GM21367 (cell line): ENCODE measurements at regions not wholly inside any gene's neighbourhood (a gene's known extent, or its start where the extent isn't known, plus 50 kb on each side); places are given as distances from the start of the nearest gene placed in this dataset.

Experiments used
- ATAC-seq: cut with Tn5 transposase; IDR thresholded peaks from one replicate; pipeline ENCODE4 v1.9.1; 2021; ENCODE audit not compliant: unreplicated experiment

DNA sequence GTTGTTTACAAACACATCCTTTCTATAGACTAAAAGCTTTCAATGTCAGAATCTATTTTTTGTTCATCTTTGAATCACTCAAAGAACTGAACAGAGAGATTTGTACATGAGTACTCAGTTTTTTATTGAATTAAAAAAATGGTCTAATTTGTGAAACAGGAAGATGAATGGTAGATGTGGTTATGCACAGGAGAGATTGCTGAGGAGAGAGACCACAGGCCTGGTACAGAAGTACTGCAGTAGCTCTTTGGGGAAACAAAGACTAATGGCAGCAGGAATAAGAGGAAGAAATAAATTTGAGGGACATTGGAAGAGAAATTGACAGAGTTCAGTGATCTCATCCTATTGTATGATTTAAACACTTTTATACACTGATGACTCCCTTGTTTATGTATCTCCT is 222.0 kb upstream of the ARGLU1 start:
- ATAC-seq: no peak

DNA sequence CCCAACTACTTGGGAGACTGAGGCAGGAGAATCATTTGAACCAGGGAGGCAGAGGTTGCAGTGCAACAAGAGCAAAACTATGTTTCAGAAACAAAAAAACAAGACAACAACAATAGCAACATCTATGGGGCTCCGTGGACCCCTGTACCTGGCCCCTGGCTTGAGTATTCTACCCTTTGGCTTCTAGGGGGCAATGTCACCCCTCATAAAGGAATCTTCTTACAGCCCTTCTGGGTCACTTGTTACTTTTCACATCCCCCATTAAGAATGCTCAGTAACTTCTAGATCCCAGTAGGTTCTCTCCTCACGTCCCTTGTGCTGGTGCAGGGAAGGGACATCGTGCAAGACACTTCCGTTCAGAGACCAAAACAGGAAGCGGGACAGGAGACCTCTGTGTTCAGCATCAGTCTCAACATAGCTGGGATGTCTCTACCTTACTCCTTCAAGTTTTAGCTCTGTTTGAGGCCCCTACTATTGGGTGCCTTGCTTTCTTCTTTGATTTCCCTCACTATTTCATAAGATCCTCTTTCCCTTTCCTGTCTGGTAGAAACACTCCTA is 218.1 kb upstream of the ARGLU1 start:
- ATAC-seq: no peak

DNA sequence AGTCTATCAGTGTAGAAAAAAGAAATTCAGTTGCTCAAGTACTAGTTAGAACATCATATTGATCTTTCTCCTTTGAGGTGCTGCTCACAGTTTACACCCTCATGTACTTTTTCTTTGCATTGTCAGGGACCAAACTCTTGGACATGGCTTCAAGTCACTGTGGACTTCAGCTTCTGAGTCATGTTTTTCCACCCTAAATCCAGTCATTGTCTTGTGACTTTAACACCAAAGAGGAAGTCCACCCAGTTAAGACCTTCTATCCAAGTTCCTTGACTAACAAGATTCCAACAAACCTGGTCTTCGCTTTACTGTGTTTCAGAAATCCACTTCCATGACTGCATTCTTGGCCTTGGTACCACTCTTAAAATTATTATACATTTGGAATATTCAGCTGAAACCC is 206.7 kb upstream of the ARGLU1 start:
- ATAC-seq: no peak

DNA sequence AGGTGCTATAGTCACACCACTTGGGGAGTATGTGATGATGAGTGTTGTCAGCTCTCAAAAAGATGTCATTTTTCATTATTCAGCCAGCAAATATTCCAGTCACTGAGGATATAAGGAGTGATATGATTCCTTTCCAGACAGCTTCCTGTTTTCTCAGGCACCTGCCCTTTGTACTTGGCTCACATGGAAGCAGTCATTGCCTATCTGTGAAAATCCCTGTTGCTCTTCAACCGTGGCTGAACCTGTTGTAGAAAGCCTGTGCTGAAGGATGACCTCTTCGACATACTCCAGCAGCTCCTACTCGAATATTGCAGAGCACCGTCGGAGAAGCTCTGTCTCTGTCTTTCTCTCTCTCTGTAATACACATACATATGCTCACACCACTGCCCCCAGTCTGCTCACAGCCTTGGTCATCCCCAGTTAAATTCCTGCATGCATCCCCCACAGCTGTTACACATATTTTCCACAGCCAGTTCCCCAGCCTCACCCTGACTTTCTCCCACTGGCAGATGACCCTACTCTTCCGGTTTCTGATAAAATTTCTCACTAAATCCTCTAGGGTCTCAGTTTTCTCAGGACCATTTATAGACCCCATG is 204.2 kb upstream of the ARGLU1 start:
- no peak for ATAC-seq

DNA sequence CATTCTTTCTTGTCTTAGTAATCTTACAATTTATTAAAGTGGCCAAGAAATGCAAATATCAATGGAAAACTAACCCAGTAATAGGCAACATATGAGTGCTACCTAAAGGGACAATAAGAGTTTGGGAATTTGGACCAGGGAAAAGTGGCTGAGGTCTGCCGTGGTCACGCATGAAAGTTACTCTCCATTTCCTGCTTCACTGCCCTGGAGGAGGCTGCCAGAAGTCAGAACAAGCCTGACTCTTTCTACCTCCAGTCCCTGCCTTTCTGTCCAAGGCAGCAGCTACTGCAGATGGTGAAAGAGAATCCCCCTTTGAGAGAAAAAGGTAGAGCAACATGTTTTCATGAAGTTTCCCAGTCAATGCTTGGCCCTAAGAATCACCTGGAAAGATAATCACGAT is 201.1 kb upstream of the ARGLU1 start:
- no peak for ATAC-seq

DNA sequence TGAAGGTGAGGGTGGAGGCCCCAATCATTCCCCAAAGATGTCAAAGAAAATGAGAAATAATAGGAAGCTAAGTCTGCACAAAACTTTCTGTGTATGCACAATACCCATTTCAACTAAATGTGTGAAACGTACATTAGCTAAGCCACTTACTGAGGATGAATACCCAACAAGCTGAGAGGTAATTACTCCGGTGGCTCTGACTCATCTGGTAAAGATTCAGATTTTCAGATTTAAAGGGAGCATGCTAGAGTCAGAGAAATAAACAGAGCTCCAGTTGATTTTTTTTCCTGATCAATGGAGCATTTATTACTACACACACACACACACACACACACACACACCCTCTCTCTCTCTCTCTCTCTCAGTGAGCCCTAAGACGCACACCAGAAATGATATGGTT is 194.8 kb upstream of the ARGLU1 start:
- no peak for ATAC-seq

DNA sequence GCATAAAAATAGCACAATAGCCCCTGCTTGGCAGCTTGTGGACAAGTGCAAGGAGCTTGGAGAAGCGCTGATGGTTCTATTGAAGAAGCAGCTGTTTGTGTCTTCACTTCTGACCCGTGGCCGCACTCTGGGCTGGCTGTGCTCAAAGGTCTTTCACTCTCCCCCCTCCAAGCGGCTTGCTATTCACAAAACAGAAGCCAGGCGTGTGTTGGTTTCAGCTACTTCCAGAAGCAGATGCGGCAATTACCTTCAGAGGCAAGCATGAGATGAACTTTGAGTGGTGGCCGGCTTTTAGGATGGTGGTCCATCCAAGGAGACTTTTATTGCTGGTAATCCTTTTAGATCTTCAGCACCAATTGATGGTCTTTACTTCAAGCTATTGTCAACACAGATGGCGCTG is 188.5 kb upstream of the ARGLU1 start:
- no peak for ATAC-seq

DNA sequence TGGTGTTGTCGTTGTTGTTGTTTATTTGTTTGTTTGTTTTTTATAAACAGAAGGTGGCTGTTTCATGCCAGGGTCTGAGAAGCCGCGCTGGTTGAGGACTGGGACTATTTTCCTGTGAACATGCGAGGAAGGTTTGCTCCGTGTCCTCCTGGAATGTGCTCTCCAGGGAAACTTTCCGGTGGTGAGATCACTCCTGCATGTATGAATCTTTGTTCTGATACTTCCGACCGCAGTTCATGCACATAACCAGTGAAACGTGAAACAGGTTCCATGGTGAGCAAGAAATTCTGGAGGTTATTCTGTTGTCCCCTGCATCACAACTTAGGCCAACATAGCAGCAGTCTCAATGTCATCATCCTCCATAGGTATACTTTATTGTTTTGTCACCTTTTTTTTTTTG is 187.6 kb upstream of the ARGLU1 start:
- no peak for ATAC-seq

DNA sequence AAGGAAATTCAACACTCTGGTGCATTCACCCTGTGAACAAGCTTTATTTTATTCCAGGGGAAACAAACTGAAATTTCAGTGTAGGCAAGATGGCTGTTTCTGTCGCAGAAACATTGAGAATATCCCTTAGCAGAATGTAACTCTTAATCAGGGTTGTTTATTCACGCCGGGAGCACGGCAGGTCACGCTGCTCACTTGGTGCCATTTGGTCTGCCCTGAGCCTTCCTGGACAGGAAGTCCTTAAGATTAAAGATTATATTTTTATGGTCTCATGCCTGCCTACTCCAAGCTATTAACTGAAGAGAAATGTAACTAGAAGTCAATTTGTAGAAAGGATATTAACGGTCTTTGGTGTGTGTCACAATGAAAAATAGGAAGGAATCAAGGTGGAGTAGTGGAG is 185.3 kb upstream of the ARGLU1 start:
- no peak for ATAC-seq

DNA sequence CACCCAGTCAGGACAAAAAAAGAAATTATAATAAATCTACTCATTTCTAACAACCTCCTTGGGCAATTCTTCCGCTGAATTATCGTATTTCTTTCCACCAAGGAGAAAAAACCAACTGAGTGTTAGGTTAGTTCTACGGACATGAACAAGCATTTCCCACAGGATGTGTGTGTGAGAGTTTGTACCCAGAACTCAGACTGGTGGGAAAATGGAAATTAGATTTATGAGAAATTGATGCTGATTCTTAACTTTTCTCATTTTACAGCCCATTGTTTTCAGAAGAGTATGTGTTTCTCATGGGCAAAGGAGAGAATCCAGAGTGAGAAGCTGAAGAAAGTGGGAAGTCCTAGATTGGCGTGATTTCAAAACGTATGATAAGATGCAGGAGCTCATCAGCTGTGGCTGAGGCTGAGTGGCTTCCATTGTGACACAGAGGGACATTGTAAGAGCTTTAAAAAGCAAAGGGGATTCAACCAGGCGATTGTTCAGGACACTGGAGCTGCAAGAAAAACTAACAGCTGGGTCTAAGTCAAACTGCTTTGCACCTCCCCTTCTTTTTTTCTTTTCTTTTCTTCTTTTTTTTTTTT is 184.7 kb upstream of the ARGLU1 start:
- ATAC-seq: no peak

DNA sequence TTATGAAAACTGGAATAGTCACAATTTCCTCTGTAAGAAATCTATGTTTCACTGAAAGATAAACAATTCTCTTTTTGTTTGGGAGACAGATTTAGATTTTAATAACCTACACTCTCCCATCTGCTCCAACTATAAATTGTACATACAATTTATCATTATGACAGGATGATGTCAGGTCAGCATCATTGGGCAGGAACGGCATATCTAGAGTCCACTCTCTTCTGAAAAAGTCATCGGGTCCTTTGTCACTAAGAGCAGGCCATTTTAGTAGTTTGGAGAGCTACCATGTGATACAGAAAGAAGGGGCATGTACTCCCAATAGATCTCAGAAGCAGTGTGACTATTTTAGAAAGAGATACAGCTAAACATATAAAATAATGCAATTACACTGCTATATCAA is 180.8 kb upstream of the ARGLU1 start:
- no peak for ATAC-seq

DNA sequence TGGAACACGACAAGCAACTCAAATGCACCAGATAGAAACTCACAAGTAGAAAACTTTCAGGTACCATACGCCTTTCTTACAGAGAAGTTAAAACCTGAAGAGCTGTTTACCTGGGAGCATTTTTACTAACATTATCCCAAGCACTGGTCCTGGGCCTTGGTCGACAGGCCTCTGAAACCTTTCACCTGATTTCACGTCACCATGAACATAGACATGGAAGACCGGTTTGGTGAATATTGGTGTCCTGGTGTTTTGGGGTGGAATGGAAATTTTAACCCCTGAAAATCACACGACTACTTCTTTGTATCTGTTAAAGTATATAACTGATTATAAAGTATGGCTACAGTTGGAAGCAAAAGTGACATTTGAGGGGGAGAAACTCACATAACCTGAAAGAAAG is 176.6 kb upstream of the ARGLU1 start:
- ATAC-seq: no peak

DNA sequence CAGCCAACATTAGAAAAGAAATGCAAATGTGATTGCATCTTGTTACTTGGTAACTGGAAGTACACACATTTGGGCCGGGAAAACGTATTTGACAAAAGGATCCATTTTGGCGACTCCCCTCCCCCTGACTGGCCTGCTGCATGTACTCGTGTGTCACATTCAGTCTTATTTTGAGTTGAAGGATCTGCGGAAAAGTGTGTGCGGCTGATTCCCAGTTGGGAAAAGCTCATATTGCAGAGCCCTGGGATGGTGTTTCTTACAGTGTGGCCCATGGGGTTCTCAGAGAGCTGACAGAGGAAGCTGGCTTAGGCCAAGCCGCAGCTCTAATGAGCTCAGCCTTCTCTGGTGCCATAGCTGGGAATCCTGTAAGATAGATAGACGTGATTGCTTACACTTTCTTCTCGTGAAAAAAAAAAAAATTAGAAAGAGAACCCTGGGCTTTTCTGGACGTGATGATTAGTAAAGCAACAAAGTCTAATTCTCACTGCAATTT is 170.3 kb upstream of the ARGLU1 start:
- ATAC-seq: no peak

DNA sequence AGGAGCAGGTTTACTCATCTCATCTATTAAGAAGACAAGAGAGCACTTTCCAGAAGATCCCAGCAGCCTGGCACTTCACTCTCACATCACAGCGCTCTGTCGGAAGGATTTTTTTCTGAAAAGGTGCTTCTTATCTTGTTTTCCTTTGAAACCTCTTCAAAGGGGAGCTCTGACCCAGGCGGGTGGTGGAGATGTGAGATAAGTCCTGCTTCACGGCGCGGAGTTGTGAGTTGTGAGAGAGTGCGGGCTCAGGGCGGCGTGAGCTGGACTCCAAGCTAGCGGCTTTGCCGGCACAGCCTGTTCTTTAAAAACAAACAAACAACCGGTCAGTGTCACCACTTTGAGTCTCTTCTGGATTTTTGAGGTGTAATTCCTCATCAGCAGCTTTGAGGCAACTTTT is 169.0 kb upstream of the ARGLU1 start:
- no peak for ATAC-seq

DNA sequence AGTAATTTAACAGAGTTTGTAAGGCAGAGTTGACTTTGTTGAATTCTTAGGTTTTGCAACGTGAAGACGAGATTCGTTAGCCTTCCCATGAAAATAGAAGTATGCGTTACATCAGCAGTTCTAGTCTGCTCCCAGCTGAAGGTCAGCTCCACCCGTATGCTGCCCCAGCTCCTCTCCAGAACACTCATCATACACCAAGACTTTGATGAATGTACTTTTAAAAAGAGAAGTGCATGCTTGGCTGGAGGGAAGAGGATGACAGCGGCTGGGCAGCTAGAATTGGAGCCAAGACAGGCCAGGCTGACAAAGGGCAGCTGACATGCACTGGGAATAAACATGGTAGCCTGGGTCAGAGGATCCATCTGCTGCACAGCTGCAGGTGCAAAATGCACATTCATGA is 166.3 kb upstream of the ARGLU1 start:
- no peak for ATAC-seq

DNA sequence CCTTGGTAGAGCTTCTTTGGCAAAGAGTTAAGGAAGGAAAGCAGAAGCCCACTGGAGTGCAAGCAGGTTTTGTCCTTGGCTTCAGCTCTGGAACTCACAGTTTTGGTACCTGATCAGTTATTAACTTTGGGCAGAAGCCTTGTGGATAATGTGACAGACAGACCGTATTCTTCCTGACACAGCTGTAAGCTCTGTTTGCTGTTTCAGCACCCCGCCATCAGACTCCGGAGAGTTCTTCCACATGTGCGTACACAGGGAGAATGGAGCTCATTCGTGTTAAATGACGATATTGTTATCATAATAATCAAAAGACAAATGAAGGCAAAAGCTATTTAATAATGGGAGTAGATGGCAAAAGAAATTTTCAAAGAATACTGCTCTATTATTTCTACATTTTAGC is 155.1 kb upstream of the ARGLU1 start:
- ATAC-seq: no peak

DNA sequence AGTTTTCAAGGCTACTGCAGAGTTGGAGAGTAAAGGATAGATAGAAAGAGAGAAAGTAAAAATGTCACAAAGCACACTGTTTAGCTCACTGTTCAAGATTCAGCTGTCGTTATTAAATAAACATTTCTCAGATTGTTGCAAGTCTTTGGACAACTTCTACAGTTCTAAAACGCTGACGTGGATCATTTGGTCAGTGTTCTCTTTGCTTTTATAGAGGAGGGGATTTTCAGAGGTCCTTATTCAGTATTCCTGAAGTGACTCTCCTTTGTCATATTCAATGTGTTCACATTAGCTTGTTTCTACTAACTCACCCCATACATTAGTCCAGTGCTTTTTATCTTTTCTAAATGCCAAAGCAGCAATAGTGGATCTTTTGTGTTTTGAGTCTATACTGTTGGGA is 154.7 kb upstream of the ARGLU1 start:
- no peak for ATAC-seq

DNA sequence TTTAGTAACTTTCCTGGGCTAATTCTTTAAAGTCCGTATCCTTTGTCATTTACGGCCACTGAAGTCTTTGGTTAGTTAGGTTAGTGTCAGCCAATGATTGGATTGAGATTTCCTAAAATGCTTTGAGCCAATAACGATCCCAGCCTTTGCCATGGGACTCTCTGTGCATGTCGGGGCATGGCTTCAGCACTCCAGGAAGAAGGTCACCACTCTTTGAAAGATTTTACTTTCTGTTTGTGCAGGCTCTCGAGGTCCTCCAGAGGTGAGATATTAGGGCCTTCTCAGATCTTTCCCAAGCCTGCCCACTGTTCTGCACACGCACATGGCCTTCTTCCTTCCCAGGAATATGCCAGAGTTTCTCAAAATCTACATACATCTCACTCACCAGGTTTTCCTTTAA is 153.7 kb upstream of the ARGLU1 start:
- no peak for ATAC-seq

DNA sequence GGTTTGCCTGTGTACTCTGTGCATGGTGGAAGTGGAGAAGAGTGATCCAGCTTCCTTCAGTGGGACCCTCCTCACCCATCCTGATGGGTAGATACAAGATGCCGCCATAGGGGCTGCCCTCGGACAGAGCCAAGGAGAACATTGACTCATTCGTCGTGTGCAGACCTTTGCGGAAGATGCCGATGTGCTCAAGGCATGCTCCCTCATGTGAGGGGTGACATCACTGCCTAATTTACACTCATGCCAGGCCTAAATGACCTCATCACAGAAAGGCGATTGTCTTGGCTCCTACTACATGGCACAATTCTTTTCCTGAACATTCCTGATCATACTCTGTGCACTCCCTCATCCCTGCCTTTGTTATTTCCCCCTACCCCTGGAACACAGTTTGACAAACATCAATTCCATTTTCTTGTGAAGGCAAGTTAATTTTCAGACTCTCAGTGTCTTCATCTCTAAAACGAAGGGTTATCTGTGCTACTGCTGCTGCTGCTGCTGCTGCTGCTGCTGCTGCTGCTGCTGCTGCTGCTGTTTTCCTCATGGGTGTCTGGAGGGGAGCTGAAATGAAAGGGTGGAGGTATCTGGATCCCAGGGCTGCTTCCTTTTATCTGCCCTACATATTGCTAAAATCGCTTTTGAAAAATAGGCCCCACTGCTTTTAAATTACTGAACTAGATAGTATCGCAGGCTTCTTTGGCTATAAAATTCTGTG is 146.5 kb upstream of the ARGLU1 start:
- ATAC-seq: no peak

DNA sequence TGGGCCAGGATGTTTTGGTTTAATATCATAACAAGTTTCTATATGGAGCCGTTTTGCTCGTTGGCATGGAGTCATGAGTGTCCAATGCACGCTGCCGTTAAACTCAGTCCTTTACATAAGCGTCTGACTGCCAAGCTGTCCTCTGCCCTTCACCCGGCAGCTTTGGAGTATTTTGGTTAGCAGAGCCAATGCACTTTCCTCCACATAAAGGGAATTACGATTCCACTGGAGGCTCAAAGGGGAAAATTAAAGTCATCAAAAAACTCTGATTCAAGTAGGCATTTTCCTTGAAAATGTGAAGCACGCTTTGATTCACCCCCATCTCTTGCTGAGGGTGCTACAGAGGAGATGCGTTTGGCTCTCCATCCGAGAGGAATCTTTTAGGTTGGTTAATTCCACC is 144.4 kb upstream of the ARGLU1 start:
- ATAC-seq: no peak

DNA sequence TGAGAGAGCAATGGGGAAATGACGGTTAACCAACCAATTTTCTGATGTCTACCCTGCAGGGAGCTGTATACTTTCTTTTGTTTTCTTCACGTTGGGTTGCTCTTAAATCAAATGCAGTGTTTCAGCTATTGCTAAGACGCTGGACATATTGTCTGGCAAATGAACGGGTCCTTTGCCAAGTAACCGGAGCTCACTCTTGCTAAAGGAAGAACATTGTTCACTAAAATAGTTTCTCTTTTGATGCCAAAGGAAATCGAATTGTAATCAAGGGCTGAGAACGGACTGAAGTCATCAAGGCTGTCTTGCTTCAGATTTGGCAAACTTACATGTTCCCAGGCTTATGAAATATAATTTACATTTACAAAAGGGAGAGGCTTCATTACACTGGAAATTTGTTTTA is 142.3 kb upstream of the ARGLU1 start:
- ATAC-seq: no peak

DNA sequence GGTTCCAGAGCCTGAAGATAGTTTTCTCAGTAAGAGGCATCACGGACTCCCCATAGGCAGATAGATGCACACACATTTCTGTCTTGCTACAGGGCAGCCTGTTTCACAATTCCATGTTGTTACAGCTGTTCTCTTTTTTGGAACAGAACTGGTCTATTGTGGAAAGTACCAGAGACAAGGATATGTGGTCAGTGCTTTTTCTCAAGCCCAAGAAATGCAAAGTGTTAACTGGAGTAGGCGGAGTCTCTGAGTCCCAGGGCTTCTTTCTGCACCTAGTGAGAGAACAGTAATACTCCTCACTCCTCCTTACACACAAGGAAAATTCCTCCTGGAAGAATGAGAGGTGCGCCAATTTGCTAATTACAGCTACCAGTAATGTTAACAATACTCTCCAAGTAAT is 141.6 kb upstream of the ARGLU1 start:
- no peak for ATAC-seq
